Activated CD8-positive, alpha-beta T cell treated with anti-CD3 and anti-CD28 coated beads, Interleukin-2, amount 10 ng/mL, durations not matched to agents 7 days and 5 days (primary cell): ENCODE measurements at regions not wholly inside any gene's neighbourhood (a gene's known extent, or its start where the extent isn't known, plus 50 kb on each side); places are given as distances from the start of the nearest gene placed in this dataset.

Experiments used
- ATAC-seq: fragments of 150-1000 bp; cut with Tn5 transposase; one replicate; pipeline ENCODE4 v1.10.0; 2021; ENCODE audit warnings: moderate library complexity
- CTCF ChIA-PET: fragments of 350-600 bp; sonication (Branson Sonifier 250); formaldehyde crosslinking; loops from one replicate; lab custom pipeline; 2021; ENCODE audit warnings: antibody characterized with exemption; lab: Charles Lee
- POLR2A ChIA-PET: fragments of 350-600 bp; sonication (Branson Sonifier 250); formaldehyde crosslinking; loops from one replicate; lab custom pipeline; 2021; ENCODE audit warnings: antibody characterized with exemption; lab: Charles Lee
- DNase-seq: peaks from one replicate; pipeline ENCODE4 v3.0.0-alpha.2; 2020
- H3K27ac Mint-ChIP-seq: one replicate; pipeline ENCODE4 v1.8.0; 2021; ENCODE audit warnings: mild to moderate bottlenecking, mixed read lengths
- H3K27me3 Mint-ChIP-seq: one replicate; pipeline ENCODE4 v1.8.0; 2021; ENCODE audit warnings: low read depth, mixed read lengths
- H3K36me3 Mint-ChIP-seq: one replicate; pipeline ENCODE4 v1.8.0; 2021; ENCODE audit warnings: low read depth, mixed read lengths
- H3K4me1 Mint-ChIP-seq: one replicate; pipeline ENCODE4 v1.8.0; 2021; ENCODE audit warnings: low read depth, mixed read lengths
- H3K4me3 Mint-ChIP-seq: one replicate; pipeline ENCODE4 v1.8.0; 2021; ENCODE audit warnings: mild to moderate bottlenecking, mixed read lengths
- H3K9me3 Mint-ChIP-seq: one replicate; pipeline ENCODE4 v1.8.0; 2022; ENCODE audit warnings: mixed read lengths; ENCODE audit not compliant: insufficient read depth

DNA sequence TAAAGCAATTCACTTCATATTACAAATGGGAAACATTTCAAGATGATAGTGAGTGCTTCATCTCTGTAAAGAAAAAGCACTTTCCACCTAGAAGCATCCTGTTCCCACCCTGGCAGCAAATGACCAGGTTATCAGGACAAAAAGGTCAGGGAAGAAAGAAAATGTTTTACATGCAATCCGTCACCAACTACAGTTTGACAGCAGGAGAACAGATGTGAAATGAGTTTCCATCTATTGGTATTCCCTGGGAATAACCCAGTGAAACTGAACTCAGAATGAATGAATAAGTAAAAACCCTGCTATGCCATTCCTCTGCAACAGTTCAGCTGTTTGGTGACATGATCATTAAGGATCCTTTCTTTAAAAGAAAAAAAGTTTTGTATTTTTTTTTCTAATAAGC, 67.6 kb downstream of the HTR1A start:
- Mint-ChIP-seq H3K9me3 (peaks cover 4% of the 10 kb centered on the region), H3K27me3 (no peaks in the 10 kb centered on the region), H3K4me1 (no peaks in the 10 kb centered on the region), H3K36me3 (no peaks in the 10 kb centered on the region), H3K4me3 (no peak overlapping the region), H3K27ac (no peak overlapping the region)
- ChIA-PET CTCF (no interaction called here), POLR2A (no interaction called here)
- DNase-seq, result no peak
- ATAC-seq, result no peak

DNA sequence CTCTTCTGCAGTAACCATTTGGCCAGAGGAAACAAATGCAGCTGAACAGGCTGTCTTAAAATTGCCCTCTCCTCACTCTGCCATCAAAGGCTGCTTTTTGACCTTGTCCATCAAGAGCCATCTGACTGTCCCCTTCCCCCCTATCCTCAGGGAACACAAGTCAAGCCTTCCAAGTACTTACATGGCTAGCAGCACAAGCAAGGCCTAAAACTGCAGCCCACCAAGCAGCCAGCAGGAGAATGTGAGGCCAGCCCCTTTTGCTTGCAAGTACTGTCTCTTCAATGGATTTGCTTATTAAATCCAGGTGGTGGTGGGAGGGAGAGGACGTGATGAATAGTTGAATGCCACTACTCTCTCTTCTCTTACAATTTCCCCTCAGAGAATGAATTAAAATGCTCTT, 83.5 kb downstream of the HTR1A start:
- no peaks in the 10 kb centered on the region for H3K9me3 Mint-ChIP-seq
- ATAC-seq, result no peak
- H3K4me3 Mint-ChIP-seq, result no peak overlapping the region
- no peak overlapping the region for H3K27ac Mint-ChIP-seq
- no peaks in the 10 kb centered on the region for H3K36me3 Mint-ChIP-seq
- ChIA-PET POLR2A (no interaction called here), CTCF (no interaction called here)
- H3K4me1 Mint-ChIP-seq, result no peaks in the 10 kb centered on the region
- H3K27me3 Mint-ChIP-seq, result no peaks in the 10 kb centered on the region
- DNase-seq, result no peak

DNA sequence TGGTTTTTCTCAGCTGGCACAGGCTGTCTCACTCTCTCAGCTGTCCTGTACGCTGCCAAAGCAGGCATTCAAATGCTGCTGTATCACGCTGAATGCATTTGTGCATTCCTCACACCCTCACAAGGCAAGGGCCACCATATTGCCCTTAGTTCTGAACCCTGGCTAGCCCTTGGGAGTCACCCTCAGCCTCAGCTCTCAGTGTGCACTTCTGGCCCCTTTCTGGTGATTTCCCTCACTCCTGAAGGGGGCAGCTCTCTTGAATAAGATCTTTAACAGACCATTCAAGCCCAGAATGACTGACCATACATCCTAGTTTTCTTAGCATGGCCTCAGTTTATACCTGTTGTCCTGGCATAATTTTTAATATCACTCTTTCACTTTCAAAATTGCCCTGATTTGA, 84.3 kb downstream of the HTR1A start:
- ChIA-PET CTCF (no interaction called here), POLR2A (no interaction called here)
- no peaks in the 10 kb centered on the region for H3K9me3 Mint-ChIP-seq
- DNase-seq (no peak), ATAC-seq (no peak)
- no peaks in the 10 kb centered on the region for H3K36me3 Mint-ChIP-seq
- no peak overlapping the region for H3K27ac Mint-ChIP-seq
- H3K27me3 Mint-ChIP-seq, result no peaks in the 10 kb centered on the region
- H3K4me3 Mint-ChIP-seq, result no peak overlapping the region
- H3K4me1 Mint-ChIP-seq, result no peaks in the 10 kb centered on the region

DNA sequence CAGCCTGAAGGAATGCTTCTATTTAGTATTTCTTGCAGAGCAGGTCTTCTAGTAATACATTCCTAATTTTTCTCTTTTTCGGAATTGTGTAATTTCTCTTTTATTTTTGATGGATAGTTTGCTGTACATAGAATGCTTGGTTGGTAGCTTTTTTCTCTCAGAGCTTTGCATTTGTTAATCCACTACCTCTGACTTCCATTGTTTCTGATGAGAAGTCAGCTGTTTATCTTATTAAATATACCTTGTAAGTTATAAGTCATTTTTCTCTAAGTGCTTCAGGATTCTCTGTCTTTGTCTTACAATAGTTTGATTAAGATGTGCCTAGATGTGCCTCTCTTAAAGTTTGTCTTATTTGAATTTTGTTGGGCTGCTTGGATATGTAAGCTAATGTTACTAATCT, 101.9 kb downstream of the HTR1A start:
- ATAC-seq (no peak), DNase-seq (no peak)
- ChIA-PET CTCF (no interaction called here), POLR2A (no interaction called here)
- Mint-ChIP-seq H3K27me3 (no peaks in the 10 kb centered on the region), H3K27ac (no peak overlapping the region), H3K4me1 (no peaks in the 10 kb centered on the region), H3K4me3 (no peak overlapping the region), H3K36me3 (no peaks in the 10 kb centered on the region), H3K9me3 (peaks cover 17% of the 10 kb centered on the region)

DNA sequence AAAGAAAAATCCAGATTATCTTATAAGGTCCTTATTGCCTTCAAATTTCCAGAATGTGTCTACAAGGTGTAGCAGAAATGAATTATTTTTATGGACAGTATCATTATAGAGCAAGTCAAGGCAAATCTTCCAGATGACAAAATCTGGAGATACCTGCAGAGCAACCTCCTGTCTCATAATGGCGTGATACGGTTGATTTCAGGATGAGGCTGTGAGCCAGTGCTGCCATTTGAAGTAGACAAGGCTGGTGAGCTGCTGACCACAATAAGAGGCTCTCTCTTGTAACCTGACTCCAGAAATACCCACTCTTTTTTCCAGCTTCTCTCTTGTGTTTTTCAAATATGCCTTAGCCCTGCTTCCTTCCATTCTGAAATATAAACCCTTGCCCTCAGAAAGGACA, 108.2 kb downstream of the HTR1A start:
- Mint-ChIP-seq H3K4me3 (no peak overlapping the region), H3K4me1 (no peaks in the 10 kb centered on the region), H3K9me3 (peaks cover 14% of the 10 kb centered on the region), H3K36me3 (no peaks in the 10 kb centered on the region), H3K27ac (no peak overlapping the region), H3K27me3 (no peaks in the 10 kb centered on the region)
- no peak for DNase-seq
- no peak for ATAC-seq
- ChIA-PET POLR2A (no interaction called here), CTCF (no interaction called here)

DNA sequence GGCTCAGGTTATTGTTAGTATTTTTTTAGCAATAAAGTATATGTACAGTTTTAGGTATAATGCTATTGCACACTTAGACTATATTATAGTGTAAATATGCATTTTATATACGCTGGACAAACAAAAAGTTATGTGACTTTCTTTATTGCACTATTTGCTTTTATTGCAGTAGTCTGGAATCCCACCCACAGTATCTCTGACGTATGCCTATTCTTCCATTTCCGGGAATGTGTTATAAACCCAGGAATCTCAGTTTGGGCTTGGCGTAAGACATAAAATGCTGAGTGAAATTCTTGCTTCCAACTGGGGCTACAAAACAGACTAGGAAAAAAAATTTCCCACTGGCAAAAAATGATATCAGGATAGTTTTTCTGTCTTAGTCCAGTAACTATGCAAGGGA, 119.1 kb downstream of the HTR1A start:
- Mint-ChIP-seq H3K27ac (no peak overlapping the region), H3K27me3 (no peaks in the 10 kb centered on the region), H3K4me3 (no peak overlapping the region), H3K9me3 (peaks cover 9% of the 10 kb centered on the region), H3K36me3 (no peaks in the 10 kb centered on the region), H3K4me1 (no peaks in the 10 kb centered on the region)
- no peak for ATAC-seq
- POLR2A ChIA-PET, result no interaction called here
- CTCF ChIA-PET, result interaction anchor here (0.6 kb wide), 1 partner anchor 9 kb away, joined by 3 read pairs; no protein-coding TSS in a partner anchor
- DNase-seq, result no peak

DNA sequence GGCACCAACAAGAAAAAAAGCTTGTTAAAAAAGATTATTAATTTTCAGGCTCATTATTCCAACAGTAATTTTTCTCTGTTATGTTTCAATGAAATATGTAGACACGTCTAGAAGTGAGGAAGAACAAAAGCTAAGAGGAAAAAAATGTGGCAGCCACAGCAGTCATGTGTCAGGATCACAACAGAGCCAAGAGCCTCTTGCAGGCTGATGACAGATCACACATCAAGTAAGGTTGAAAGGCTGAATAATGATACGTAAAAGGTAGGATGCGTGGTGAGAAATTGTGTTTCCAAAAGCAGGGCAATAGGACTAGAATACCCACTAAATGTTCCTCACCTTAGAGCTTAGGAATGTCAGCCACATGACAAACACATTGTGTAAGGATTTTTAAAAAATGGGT, 124.8 kb downstream of the HTR1A start:
- ATAC-seq (no peak), DNase-seq (no peak)
- H3K4me1 Mint-ChIP-seq, result no peaks in the 10 kb centered on the region
- H3K27me3 Mint-ChIP-seq, result no peaks in the 10 kb centered on the region
- peaks cover 9% of the 10 kb centered on the region for H3K9me3 Mint-ChIP-seq
- H3K27ac Mint-ChIP-seq, result no peak overlapping the region
- CTCF ChIA-PET, result no interaction called here
- POLR2A ChIA-PET, result no interaction called here
- no peaks in the 10 kb centered on the region for H3K36me3 Mint-ChIP-seq
- H3K4me3 Mint-ChIP-seq, result no peak overlapping the region

DNA sequence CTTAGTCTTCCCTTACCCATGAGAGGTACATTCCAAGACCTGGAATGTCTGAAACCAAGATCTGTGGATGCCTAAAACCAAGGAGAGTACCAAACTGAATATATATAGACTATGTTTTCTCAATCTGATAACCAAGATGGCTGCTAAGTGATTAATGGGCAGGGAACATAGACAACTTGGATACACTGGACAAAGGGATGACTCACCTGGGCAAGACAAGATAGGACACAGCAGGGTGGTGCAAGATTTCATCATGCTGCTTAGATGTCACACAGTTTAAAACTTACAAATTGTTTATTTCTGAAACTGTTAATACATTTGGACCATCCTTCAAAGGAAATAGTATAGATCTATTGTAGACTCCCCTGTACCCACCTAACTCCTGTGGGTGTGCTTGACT, 130.9 kb downstream of the HTR1A start:
- Mint-ChIP-seq H3K4me1 (no peaks in the 10 kb centered on the region), H3K36me3 (no peaks in the 10 kb centered on the region), H3K4me3 (no peak overlapping the region), H3K27me3 (no peaks in the 10 kb centered on the region), H3K9me3 (no peaks in the 10 kb centered on the region), H3K27ac (no peak overlapping the region)
- no peak for ATAC-seq
- DNase-seq, result no peak
- CTCF ChIA-PET, result no interaction called here
- POLR2A ChIA-PET, result no interaction called here

DNA sequence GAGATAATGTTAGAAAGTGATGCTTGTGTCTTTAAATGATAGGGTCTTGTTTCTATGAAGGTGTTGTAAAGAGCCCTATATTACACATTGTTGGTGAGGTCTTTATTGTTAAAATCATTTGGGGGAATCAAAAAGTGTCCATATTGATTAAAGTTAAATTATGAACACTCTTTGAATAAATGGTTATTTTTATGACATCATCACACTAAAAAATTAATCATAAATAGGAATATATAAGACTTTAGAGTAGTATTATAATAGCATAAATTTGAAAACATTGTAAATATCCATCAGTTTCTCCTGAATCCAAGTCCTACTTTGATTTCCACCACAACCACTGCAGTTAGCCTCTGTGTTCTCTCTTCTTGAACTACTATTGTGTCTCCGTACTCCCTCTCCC, 136.3 kb downstream of the HTR1A start:
- Mint-ChIP-seq H3K9me3 (no peaks in the 10 kb centered on the region), H3K27me3 (no peaks in the 10 kb centered on the region), H3K4me3 (no peak overlapping the region), H3K27ac (no peak overlapping the region), H3K4me1 (no peaks in the 10 kb centered on the region), H3K36me3 (no peaks in the 10 kb centered on the region)
- ATAC-seq (no peak), DNase-seq (no peak)
- POLR2A ChIA-PET, result no interaction called here
- CTCF ChIA-PET, result no interaction called here

DNA sequence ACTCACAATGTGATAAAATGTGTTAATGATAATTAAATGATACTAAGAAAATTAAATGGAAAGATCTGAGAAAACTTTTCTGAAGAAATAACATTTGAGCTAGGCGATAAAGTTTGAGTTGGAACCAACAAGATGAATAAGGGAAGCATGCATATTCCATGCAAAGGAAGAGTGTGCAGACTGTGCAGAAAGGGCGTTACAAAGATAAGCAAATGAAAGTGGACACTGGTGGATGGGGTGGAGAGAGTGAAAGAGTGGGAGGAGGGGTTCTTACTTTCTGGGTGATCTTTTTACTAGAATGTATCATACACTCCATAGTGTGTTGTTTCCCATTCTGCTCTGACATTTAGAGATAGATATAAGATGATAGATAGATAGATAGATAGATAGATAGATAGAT, 138.7 kb downstream of the HTR1A start:
- POLR2A ChIA-PET, result no interaction called here

DNA sequence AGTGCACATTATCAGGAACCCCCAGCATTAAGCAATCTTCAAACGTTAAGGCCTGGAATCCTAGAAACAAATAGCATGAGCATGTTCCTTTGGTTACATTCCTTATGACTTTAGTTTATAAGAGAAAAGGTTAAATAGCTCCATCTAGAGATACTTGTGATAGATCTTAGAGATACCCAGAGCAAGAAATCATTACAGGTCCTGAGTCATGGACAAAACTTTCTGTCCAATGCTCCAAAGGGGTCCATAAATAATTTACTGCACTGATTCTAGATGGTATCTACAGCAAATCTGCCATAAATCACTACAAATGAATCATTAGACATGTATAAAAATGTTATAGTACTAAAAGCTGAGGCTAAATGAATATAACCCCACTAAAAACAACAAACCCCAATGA, 139.6 kb downstream of the HTR1A start:
- no peaks in the 10 kb centered on the region for H3K4me1 Mint-ChIP-seq
- no peaks in the 10 kb centered on the region for H3K36me3 Mint-ChIP-seq
- no peak for ATAC-seq
- CTCF ChIA-PET, result no interaction called here
- POLR2A ChIA-PET, result no interaction called here
- no peak for DNase-seq
- peaks cover 5% of the 10 kb centered on the region for H3K9me3 Mint-ChIP-seq
- no peak overlapping the region for H3K4me3 Mint-ChIP-seq
- H3K27ac Mint-ChIP-seq, result no peak overlapping the region
- no peaks in the 10 kb centered on the region for H3K27me3 Mint-ChIP-seq

More for the DNA sequence above, 138.7 kb downstream of the HTR1A start:
- Mint-ChIP-seq H3K9me3 (no peaks in the 10 kb centered on the region), H3K27me3 (no peaks in the 10 kb centered on the region), H3K4me1 (no peaks in the 10 kb centered on the region), H3K4me3 (no peak overlapping the region), H3K36me3 (no peaks in the 10 kb centered on the region), H3K27ac (no peak overlapping the region)
- DNase-seq (no peak), ATAC-seq (no peak)
- CTCF ChIA-PET, result no interaction called here

DNA sequence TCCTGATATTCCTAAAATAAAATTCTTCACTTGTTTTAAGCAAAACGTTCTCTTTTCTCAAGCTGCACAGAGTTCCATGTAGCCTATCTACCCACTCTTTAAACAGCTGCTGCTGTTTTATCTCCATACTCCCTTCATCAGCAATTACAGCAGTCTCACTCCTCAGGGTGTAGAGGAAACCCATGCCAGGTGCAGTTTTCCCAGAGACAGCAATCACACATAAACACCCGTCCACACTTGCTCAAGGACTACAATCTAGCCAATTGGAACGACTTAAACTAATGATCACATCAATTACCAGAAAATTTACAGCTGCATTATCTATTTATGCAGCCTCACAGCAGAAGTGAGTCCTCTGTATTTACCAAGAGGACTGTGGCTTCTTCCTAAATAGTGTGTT, 141.7 kb downstream of the HTR1A start:
- ChIA-PET CTCF (no interaction called here), POLR2A (no interaction called here)
- Mint-ChIP-seq H3K36me3 (no peaks in the 10 kb centered on the region), H3K27ac (no peak overlapping the region), H3K27me3 (no peaks in the 10 kb centered on the region), H3K4me3 (no peak overlapping the region), H3K4me1 (no peaks in the 10 kb centered on the region), H3K9me3 (peaks cover 5% of the 10 kb centered on the region)
- DNase-seq (no peak), ATAC-seq (no peak)

DNA sequence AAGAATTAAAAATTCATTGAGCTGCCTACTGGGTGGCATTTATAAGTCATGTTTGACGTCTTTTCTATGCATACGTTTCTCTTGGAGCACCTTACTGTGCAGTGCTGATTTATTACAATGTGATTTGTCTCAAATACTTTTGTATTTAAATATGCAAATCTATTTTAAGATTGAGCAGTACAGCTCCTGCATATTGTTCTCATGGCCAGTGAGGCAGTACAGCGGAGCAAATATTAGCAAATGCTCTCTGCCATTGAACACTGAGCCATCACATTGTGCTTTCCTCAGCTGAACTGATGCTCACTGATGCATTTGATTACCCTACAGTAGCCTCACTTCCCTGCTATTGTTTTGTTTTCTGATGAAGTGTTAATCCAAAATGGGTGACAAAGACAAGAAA, 149.6 kb downstream of the HTR1A start:
- ChIA-PET CTCF (no interaction called here), POLR2A (no interaction called here)
- Mint-ChIP-seq H3K27ac (no peak overlapping the region), H3K27me3 (no peaks in the 10 kb centered on the region), H3K9me3 (peaks cover 24% of the 10 kb centered on the region), H3K4me1 (no peaks in the 10 kb centered on the region), H3K36me3 (no peaks in the 10 kb centered on the region), H3K4me3 (no peak overlapping the region)
- no peak for ATAC-seq
- no peak for DNase-seq
